Right kidney (tissue), 1 donor: ENCODE measurements at regions not wholly inside any gene's neighbourhood (a gene's known extent, or its start where the extent isn't known, plus 50 kb on each side); places are given as distances from the start of the nearest gene placed in this dataset.
"Not testable (repeated sequence)": the region's sequence is repeated elsewhere in the genome, so short reads cannot be mapped to it uniquely, and the experiment has no call there.

Experiments
- DNase-seq: peaks from one replicate; pipeline ENCODE4 v3.0.0-alpha.2; 2016

GRCh38 chr12:74685385-74685784 is 147.8 kb downstream of the ATXN7L3B start:
- no peak for DNase-seq

- peak; percentile 10 for DNase-seq
Observed at GRCh38 chr12:74689071-74689655, 151.5 kb downstream of the ATXN7L3B start.

- no peak for DNase-seq
Observed at GRCh38 chr12:74689929-74690328, 152.3 kb downstream of the ATXN7L3B start.

GRCh38 chr12:74719447-74719846 is 181.8 kb downstream of the ATXN7L3B start:
- no peak for DNase-seq

GRCh38 chr12:74722709-74723108 is 185.1 kb downstream of the ATXN7L3B start:
- DNase-seq, result no peak

- DNase-seq, result no peak
Observed at GRCh38 chr12:74725154-74725553, 187.5 kb downstream of the ATXN7L3B start.

- DNase-seq, result no peak
Observed at GRCh38 chr12:74728006-74728405, 190.4 kb downstream of the ATXN7L3B start.

- DNase-seq, result no peak
Observed at GRCh38 chr12:74732164-74732784, 194.6 kb downstream of the ATXN7L3B start.

- DNase-seq, result no peak
Observed at GRCh38 chr12:74732826-74733225, 195.2 kb downstream of the ATXN7L3B start.

GRCh38 chr12:74741112-74741511 is 203.5 kb downstream of the ATXN7L3B start:
- DNase-seq, result no peak

- DNase-seq, result no peak
Observed at GRCh38 chr12:74747305-74747704, 209.7 kb downstream of the ATXN7L3B start.

- DNase-seq, result no peak
Observed at GRCh38 chr12:74751441-74751840, 213.8 kb downstream of the ATXN7L3B start.

GRCh38 chr12:74752215-74752614 is 214.6 kb downstream of the ATXN7L3B start:
- DNase-seq, result no peak

GRCh38 chr12:74770552-74770951 is 232.9 kb downstream of the ATXN7L3B start:
- no peak for DNase-seq

- no peak for DNase-seq
Observed at GRCh38 chr12:74775276-74775675, 237.6 kb downstream of the ATXN7L3B start.

GRCh38 chr12:74776378-74776777 is 238.7 kb downstream of the ATXN7L3B start:
- DNase-seq, result no peak

- no peak for DNase-seq
Observed at GRCh38 chr12:74780182-74780849, 242.7 kb downstream of the ATXN7L3B start.

GRCh38 chr12:74780850-74781241 is 243.2 kb downstream of the ATXN7L3B start:
- not testable (repeated sequence) for DNase-seq

- DNase-seq, result no peak
Observed at GRCh38 chr12:74781991-74782485, 244.4 kb downstream of the ATXN7L3B start.

GRCh38 chr12:74790931-74791330 is 253.3 kb downstream of the ATXN7L3B start:
- no peak for DNase-seq

- DNase-seq, result no peak
Observed at GRCh38 chr12:74791365-74791764, 253.7 kb downstream of the ATXN7L3B start.

GRCh38 chr12:74794522-74794921 is 256.9 kb downstream of the ATXN7L3B start:
- no peak for DNase-seq

GRCh38 chr12:74801625-74802024 is 264.0 kb downstream of the ATXN7L3B start:
- DNase-seq, result no peak
